GM18951 (cell line): ENCODE measurements at regions not wholly inside any gene's neighbourhood (a gene's known extent, or its start where the extent isn't known, plus 50 kb on each side); places are given as distances from the start of the nearest gene placed in this dataset.

ENCODE experiments used
- POLR2A ChIP-seq: IDR thresholded peaks from 4 replicates; pipeline ENCODE4 v1.6.1; 2011; ENCODE audit warnings: mild to moderate bottlenecking; ENCODE audit not compliant: insufficient read length, insufficient read depth; ENCODE audit errors: extremely low read depth
- in situ Hi-C: fragments of 300-500 bp; cut with MboI; formaldehyde crosslinking; loops from one replicate; pipeline ENCODE4 v1.12.0; 2022; ENCODE audit warnings: low sequenced_read_pairs, mixed read lengths, inconsistent platforms; ENCODE audit not compliant: unreplicated experiment

- in situ Hi-C loops: no loop called here
- TF ChIP-seq POLR2A: no peak
Measured at GRCh38 chr7:38122501-38122900, 55.5 kb upstream of the STARD3NL start.

DNA sequence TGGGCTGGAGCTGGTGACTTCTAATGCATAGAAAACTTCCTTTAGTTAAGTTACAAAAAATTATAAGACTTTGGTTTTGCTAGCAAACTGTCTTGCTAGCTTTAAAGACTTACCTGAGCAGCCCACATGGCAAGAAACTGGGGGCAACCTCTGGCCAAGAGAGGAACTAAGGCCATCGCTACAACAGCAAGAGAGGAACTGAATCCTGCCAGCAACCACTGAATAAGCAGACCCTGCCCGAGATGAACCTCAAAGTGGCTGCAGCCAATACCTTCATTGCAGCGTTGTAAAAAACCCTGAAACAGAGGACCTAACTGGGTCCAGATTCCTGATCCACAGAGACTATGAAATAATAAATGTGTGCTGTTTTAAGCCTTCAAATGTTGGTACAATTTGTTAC lies 54.6 kb upstream of the STARD3NL start:
- in situ Hi-C loops: no loop called here
- no peak for TF ChIP-seq POLR2A

DNA sequence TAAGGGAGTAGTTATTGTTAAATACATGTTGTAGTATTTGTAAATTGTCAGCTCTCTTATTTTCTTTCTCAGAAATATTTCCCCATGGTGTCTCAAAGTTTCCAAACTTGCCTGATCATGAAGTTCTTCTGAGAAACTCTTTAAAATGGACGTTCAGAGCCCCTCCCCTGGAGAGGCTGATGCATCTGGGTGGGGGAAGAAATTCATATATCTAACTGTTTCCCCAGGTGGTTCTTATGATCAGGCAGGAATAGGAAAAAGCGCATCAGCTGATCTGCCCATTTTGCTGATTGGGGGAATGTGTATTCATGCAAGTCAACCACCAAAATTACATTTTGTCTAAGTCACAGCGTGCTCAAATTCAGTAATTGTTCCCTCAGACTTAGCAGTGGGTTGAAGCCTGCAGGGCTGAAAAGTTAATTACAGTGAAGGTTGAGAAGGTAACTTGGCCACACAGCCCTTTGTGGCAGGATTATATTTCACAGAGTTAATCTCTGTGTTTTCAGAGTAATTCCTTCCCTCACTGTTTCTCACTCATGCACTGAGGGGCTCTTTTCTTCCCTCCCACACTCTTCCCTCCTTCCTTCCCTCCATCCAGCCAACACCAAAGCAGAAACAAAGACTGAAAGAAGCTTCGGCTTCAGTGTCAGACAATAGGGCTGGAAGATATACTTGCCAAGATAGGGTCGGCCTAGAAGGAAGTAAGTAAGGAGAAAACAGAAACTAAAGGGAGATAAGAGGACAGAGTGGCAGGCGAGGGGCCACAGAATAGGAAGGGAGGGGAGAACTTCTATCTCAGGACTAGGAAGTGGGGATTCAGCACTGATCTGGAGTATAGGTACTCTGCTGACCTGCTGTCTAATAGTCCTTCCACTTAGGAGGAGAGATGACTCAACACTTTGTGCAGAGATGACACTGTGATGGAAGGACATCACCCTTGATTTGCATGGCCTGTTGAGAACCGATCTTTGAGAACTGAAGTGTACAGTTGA lies 50.5 kb upstream of the STARD3NL start:
- in situ Hi-C loops: no loop called here

More for the DNA sequence above, 50.5 kb upstream of the STARD3NL start:
- no peak for TF ChIP-seq POLR2A
